Esophagus muscularis mucosa (tissue), 4 donors: ENCODE measurements at regions not wholly inside any gene's neighbourhood (a gene's known extent, or its start where the extent isn't known, plus 50 kb on each side); places are given as distances from the start of the nearest gene placed in this dataset.

Experiments
- CTCF ChIP-seq, 3 experiments: fragments of 200-600 bp in 2 of 3; fragments of 450-650 bp in 1 of 3; sonication (generic) in 2 of 3; IDR thresholded peaks; one replicate each; pipeline ENCODE4 v1.5.1; 2017 to 2019; ENCODE audit warnings: antibody characterized with exemption in 3 of 3, mild to moderate bottlenecking in 2 of 3, moderate library complexity in 1 of 3
- EP300 ChIP-seq: sonication (generic); formaldehyde crosslinking; IDR thresholded peaks from one replicate; pipeline ENCODE4 v1.6.1; 2017; ENCODE audit warnings: antibody characterized with exemption
- POLR2A ChIP-seq: fragments of 450-650 bp; IDR thresholded peaks from one replicate; pipeline ENCODE4 v1.6.1; 2017; ENCODE audit warnings: antibody characterized with exemption, moderate library complexity, mild to moderate bottlenecking, low read depth
- POLR2AphosphoS5 ChIP-seq, 2 donors: sonication (generic); formaldehyde crosslinking; IDR thresholded peaks; one replicate each; pipeline ENCODE4 v1.6.1; 2017; ENCODE audit warnings: antibody characterized with exemption in 2 of 2

GRCh38 chr14:41418851-41419250 lies 187.8 kb upstream of the LRFN5 start:
- TF ChIP-seq CTCF (IDR thresholded peaks at IDR 0.05) (no peak), POLR2A (no peak), POLR2AphosphoS5 (IDR thresholded peaks at IDR 0.05) (no peak), EP300 (no peak)
